ENCODE measurements at regions not wholly inside any gene's neighbourhood (a gene's known extent, or its start where the extent isn't known, plus 50 kb on each side); places are given as distances from the start of the nearest gene placed in this dataset.

GRCh38 chr18:11259469-11260150 lies 110.2 kb upstream of the PIEZO2 start:
- DNase-seq = no peak

- no peak for DNase-seq
Observed at GRCh38 chr18:11258039-11258610, 108.8 kb upstream of the PIEZO2 start.

GRCh38 chr18:11256251-11256650 lies 106.9 kb upstream of the PIEZO2 start:
- no peak for DNase-seq

GRCh38 chr18:11251891-11252270 lies 102.5 kb upstream of the PIEZO2 start:
- DNase-seq = no peak

- DNase-seq = no peak
Observed at GRCh38 chr18:11251229-11251890, 102.0 kb upstream of the PIEZO2 start.

GRCh38 chr18:11249391-11249790 lies 100.0 kb upstream of the PIEZO2 start:
- no peak for DNase-seq

GRCh38 chr18:11247381-11247970 lies 98.1 kb upstream of the PIEZO2 start:
- no peak for DNase-seq

GRCh38 chr18:11246495-11247300 lies 97.3 kb upstream of the PIEZO2 start:
- DNase-seq = no peak

- DNase-seq = no peak
Observed at GRCh38 chr18:11245879-11246278, 96.5 kb upstream of the PIEZO2 start.

GRCh38 chr18:11237484-11237883 lies 88.1 kb upstream of the PIEZO2 start:
- DNase-seq = no peak

- no peak for DNase-seq
Observed at GRCh38 chr18:11237066-11237465, 87.7 kb upstream of the PIEZO2 start.

- no peak for DNase-seq
Observed at GRCh38 chr18:11224153-11224552, 74.8 kb upstream of the PIEZO2 start.

- no peak for DNase-seq
Observed at GRCh38 chr18:11219571-11219970, 70.2 kb upstream of the PIEZO2 start.

- DNase-seq = no peak
Observed at GRCh38 chr18:11215216-11215615, 65.8 kb upstream of the PIEZO2 start.

- DNase-seq = no peak
Observed at GRCh38 chr18:11204020-11204419, 54.7 kb upstream of the PIEZO2 start.

GRCh38 chr18:11199477-11199876 lies 50.1 kb upstream of the PIEZO2 start:
- no peak for DNase-seq

All from NCI-H526 treated with DMSO at 0.1 percent for 48 hours (cell line).